Fibroblast of lung (primary cell): ENCODE measurements at regions not wholly inside any gene's neighbourhood (a gene's known extent, or its start where the extent isn't known, plus 50 kb on each side); places are given as distances from the start of the nearest gene placed in this dataset.

Experiments
- EZH2 ChIP-seq: IDR thresholded peaks from 2 replicates; pipeline ENCODE4 v1.5.1; 2012; ENCODE audit warnings: low read length, control low read depth, mild to moderate bottlenecking; ENCODE audit errors: missing control alignments
- TF ChIP-seq, protein P1 (sequence below), 2 donors: IDR thresholded peaks in 1 of 2; conservative IDR thresholded peaks in 1 of 2; 1 replicate in 1 of 2; 2 replicates in 1 of 2; pipeline ENCODE4 v1.5.1; 2011 to 2012; ENCODE audit warnings: low read length in 2 of 2, control low read depth in 1 of 2, inconsistent platforms in 1 of 2, low read depth in 1 of 2, mild to moderate bottlenecking in 1 of 2

DNA sequence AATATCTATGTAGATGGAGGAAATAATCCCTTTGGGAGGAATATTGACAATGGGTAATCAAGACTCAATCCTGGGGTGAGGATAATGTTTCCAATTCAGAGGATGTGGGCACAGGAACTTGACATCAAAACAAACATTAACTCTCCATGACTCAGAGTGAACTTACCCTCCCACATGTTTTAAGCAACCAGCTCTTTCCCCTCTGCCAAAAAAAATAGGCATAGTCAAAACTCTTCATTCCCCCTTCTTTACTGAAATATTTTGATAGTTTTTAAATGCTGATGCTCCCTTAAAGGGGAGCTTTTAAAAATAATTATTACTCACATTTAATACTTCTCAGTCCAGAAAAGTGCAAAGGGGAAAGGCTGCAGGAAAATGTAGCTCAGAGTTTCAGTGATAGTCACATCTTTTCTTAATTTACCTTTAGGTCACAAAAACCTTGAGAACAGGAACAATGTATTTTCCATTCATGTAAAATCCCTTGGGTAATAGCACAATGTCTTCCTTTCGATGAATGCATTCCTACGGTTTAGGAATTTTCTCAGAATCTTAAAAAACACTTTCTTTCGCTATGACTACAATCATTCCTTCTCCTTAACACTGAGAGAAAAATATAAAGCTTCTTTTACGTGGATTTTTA is 298.4 kb upstream of the GRAMD2B start:
- TF ChIP-seq, protein P1, sequence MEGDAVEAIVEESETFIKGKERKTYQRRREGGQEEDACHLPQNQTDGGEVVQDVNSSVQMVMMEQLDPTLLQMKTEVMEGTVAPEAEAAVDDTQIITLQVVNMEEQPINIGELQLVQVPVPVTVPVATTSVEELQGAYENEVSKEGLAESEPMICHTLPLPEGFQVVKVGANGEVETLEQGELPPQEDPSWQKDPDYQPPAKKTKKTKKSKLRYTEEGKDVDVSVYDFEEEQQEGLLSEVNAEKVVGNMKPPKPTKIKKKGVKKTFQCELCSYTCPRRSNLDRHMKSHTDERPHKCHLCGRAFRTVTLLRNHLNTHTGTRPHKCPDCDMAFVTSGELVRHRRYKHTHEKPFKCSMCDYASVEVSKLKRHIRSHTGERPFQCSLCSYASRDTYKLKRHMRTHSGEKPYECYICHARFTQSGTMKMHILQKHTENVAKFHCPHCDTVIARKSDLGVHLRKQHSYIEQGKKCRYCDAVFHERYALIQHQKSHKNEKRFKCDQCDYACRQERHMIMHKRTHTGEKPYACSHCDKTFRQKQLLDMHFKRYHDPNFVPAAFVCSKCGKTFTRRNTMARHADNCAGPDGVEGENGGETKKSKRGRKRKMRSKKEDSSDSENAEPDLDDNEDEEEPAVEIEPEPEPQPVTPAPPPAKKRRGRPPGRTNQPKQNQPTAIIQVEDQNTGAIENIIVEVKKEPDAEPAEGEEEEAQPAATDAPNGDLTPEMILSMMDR (conservative IDR thresholded peaks at IDR 0.05 in 1 of 2, IDR thresholded peaks at IDR 0.05 in 1 of 2; ENCODE audit: low read depth in 1 of 2, low read length in 2 of 2): no peak
- no peak for TF ChIP-seq EZH2
